Stimulated activated CD8-positive, alpha-beta memory T cell treated with anti-CD3 and anti-CD28 coated beads, Interleukin-7, amount 100 ng/mL, for 4 hours (primary cell): ENCODE measurements at regions not wholly inside any gene's neighbourhood (a gene's known extent, or its start where the extent isn't known, plus 50 kb on each side); places are given as distances from the start of the nearest gene placed in this dataset.

Experiments used
- DNase-seq, 2 donors: peaks; one replicate each; pipeline ENCODE4 v3.0.0-alpha.2; 2020; ENCODE audit warnings: low read depth in 2 of 2

GRCh38 chr18:51933903-51934302 is 406.1 kb upstream of the DCC start:
- no peak for DNase-seq

GRCh38 chr18:51936115-51936514 is 403.9 kb upstream of the DCC start:
- DNase-seq: no peak

GRCh38 chr18:51941999-51942398 is 398.0 kb upstream of the DCC start:
- no peak for DNase-seq

GRCh38 chr18:51943281-51943680 is 396.7 kb upstream of the DCC start:
- no peak for DNase-seq

- no peak for DNase-seq
These were observed 393.1 kb upstream of the DCC start for GRCh38 chr18:51946946-51947345.

GRCh38 chr18:51952844-51953243 is 387.2 kb upstream of the DCC start:
- no peak for DNase-seq

- DNase-seq: no peak
These were observed 386.5 kb upstream of the DCC start for GRCh38 chr18:51953521-51953920.

- DNase-seq: no peak
These were observed 384.9 kb upstream of the DCC start for GRCh38 chr18:51955136-51955535.

GRCh38 chr18:51957001-51957400 is 383.0 kb upstream of the DCC start:
- no peak for DNase-seq

GRCh38 chr18:51980101-51980500 is 359.9 kb upstream of the DCC start:
- no peak for DNase-seq

- DNase-seq: no peak
These were observed 351.7 kb upstream of the DCC start for GRCh38 chr18:51988277-51988676.

GRCh38 chr18:51997129-51997528 is 342.9 kb upstream of the DCC start:
- DNase-seq: no peak

- no peak for DNase-seq
These were observed 341.9 kb upstream of the DCC start for GRCh38 chr18:51998066-51998465.

- no peak for DNase-seq
These were observed 341.3 kb upstream of the DCC start for GRCh38 chr18:51998711-51999110.

- no peak for DNase-seq
These were observed 340.6 kb upstream of the DCC start for GRCh38 chr18:51999351-51999750.

- DNase-seq: no peak
These were observed 339.6 kb upstream of the DCC start for GRCh38 chr18:52000435-52000834.

GRCh38 chr18:52001106-52001505 is 338.9 kb upstream of the DCC start:
- no peak for DNase-seq

GRCh38 chr18:52002600-52002999 is 337.4 kb upstream of the DCC start:
- DNase-seq: no peak

GRCh38 chr18:52007105-52007504 is 332.9 kb upstream of the DCC start:
- DNase-seq: no peak

- DNase-seq: no peak
These were observed 331.7 kb upstream of the DCC start for GRCh38 chr18:52008330-52008729.

GRCh38 chr18:52008736-52009135 is 331.3 kb upstream of the DCC start:
- no peak for DNase-seq

GRCh38 chr18:52009958-52010357 is 330.0 kb upstream of the DCC start:
- DNase-seq: no peak

- no peak for DNase-seq
These were observed 293.9 kb upstream of the DCC start for GRCh38 chr18:52045946-52046675.

GRCh38 chr18:52046842-52047241 is 293.2 kb upstream of the DCC start:
- no peak for DNase-seq
